Bronchial epithelial cell (primary cell): ENCODE measurements at regions not wholly inside any gene's neighbourhood (a gene's known extent, or its start where the extent isn't known, plus 50 kb on each side); places are given as distances from the start of the nearest gene placed in this dataset.

Experiments
- DNase-seq: peaks from one replicate; pipeline ENCODE4 v3.0.0-alpha.2; 2010; ENCODE audit warnings: low read depth
- FAIRE-seq: peaks from 2 replicates; lab custom pipeline; 2011; peaks lifted over from hg19 to GRCh38; lab: Jason Lieb, UNC
- H3K27me3 ChIP-seq: 2 replicates; pipeline ENCODE4 v1.5.1; 2011; ENCODE audit warnings: low read length; ENCODE audit not compliant: control insufficient read depth, insufficient read depth
- H3K36me3 ChIP-seq: 2 replicates; pipeline ENCODE4 v1.5.1; 2011; ENCODE audit warnings: low read length; ENCODE audit not compliant: control insufficient read depth, insufficient read depth
- H3K4me3 ChIP-seq: 2 replicates; pipeline ENCODE4 v1.5.1; 2011; ENCODE audit warnings: mild to moderate bottlenecking, low read depth, low read length, control low read depth
- TF ChIP-seq, protein P1 (sequence below): IDR thresholded peaks from 2 replicates; pipeline ENCODE4 v1.5.1; 2011; ENCODE audit warnings: mild to moderate bottlenecking, moderate library complexity, low read length, control low read depth, inconsistent platforms; ENCODE audit not compliant: insufficient read depth, severe bottlenecking

DNA sequence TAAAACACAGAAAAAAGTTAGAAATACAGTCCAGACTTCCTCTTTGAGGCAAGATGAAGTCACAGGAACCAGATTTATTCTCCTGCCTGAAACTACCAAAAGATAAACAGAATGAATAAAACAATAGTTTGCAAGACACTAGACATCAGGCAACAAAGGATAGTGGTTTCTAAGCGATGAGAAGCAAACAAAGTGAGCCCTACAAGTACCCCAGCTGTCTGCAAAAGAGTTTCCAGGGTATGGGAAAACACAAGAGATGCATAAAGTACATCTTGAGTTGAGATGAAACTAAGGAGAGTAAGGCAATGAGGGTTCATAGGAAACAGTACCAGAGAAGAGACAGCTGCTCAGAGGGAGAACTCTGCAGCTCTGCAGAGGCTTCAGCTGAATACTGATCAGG lies 83.3 kb upstream of the COL24A1 start:
- TF ChIP-seq, protein P1, sequence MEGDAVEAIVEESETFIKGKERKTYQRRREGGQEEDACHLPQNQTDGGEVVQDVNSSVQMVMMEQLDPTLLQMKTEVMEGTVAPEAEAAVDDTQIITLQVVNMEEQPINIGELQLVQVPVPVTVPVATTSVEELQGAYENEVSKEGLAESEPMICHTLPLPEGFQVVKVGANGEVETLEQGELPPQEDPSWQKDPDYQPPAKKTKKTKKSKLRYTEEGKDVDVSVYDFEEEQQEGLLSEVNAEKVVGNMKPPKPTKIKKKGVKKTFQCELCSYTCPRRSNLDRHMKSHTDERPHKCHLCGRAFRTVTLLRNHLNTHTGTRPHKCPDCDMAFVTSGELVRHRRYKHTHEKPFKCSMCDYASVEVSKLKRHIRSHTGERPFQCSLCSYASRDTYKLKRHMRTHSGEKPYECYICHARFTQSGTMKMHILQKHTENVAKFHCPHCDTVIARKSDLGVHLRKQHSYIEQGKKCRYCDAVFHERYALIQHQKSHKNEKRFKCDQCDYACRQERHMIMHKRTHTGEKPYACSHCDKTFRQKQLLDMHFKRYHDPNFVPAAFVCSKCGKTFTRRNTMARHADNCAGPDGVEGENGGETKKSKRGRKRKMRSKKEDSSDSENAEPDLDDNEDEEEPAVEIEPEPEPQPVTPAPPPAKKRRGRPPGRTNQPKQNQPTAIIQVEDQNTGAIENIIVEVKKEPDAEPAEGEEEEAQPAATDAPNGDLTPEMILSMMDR, result no peak
- Histone ChIP-seq H3K36me3 (no peaks in the 10 kb centered on the region), H3K4me3 (no peak overlapping the region), H3K27me3 (no peaks in the 10 kb centered on the region)
- DNase-seq, result no peak
- FAIRE-seq, result no peak

DNA sequence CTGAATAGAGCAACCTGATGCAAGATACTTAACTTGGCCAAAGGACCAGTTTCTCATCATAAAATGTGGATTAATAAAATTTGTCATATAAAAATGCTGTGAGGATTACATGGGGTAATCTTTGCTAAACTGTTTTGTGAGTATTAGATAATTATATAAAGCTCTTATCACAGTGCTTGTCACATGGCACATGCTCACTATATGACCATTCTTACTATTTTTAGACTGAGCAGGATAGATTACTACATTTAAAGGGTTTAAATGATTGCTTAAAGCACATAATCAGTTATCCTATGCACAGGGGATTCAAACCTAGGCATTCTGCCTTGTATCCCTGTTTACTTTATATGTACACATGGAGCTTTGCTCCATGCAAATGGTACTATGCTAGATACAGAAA lies 82.9 kb upstream of the COL24A1 start:
- TF ChIP-seq, protein P1, result no peak
- FAIRE-seq, result no peak
- no peaks in the 10 kb centered on the region for H3K36me3 ChIP-seq
- no peaks in the 10 kb centered on the region for H3K27me3 ChIP-seq
- DNase-seq, result no peak
- H3K4me3 ChIP-seq, result no peak overlapping the region

DNA sequence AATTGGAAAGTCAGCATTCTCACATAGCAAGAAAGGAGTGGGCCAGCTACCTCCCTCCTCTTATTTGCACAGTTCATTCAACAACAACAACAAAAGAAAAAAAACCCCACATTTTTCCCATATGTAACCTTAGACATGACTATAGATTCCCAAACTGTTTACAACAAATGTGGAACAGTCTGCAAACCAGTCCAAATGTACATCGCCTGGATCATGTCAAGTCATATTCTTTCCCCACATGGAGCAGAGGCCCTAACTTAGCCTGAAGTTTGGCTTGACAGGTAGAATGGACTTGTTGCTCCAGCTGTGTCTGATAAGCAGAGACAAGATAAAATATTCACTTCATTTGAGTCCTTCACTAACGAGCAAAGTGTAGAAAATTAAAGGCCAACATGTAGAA lies 81.7 kb upstream of the COL24A1 start:
- no peaks in the 10 kb centered on the region for H3K36me3 ChIP-seq
- DNase-seq (no peak), FAIRE-seq (peak; percentile 36)
- TF ChIP-seq, protein P1, result no peak
- no peak overlapping the region for H3K4me3 ChIP-seq
- H3K27me3 ChIP-seq, result no peaks in the 10 kb centered on the region

DNA sequence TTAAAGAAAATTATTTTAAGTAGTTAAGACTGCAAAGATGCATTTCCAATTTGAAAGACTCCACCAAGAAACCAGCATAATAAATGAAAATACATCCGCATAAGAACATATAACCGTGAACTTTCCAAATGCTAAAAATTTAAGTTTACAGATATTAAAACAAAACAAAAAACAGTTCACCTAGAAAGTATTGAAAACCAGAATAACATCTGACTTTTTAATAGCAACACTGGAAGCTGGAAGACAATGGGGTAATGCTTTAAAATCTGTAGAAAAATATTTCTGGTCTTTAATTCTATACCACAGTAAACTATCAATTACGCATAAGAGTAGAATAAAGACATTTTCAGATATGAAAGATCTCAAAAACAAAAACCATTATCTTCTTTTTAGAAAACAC lies 79.3 kb upstream of the COL24A1 start:
- TF ChIP-seq, protein P1, result no peak
- Histone ChIP-seq H3K27me3 (no peaks in the 10 kb centered on the region), H3K36me3 (no peaks in the 10 kb centered on the region), H3K4me3 (no peak overlapping the region)
- no peak for DNase-seq
- no peak for FAIRE-seq

DNA sequence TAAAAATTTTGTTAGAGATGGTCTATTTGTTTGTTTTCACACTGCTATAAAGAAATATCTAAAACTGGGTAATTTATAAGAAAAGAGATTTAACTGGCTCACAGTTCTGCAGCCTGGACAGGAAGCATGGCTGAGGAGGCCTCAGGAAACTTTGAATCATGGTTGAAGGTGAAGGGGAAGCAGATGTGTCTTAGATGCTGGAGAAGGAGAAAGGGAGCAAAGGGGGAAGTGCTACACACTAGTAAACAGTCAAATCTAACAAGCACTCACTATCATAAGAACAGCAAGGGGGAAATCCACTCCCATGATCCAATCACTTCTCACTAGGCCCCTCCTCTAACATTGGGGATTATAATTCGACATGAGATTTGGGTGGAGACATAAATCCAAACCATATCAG lies 76.8 kb upstream of the COL24A1 start:
- DNase-seq (no peak), FAIRE-seq (no peak)
- TF ChIP-seq, protein P1, result no peak
- Histone ChIP-seq H3K4me3 (no peak overlapping the region), H3K36me3 (no peaks in the 10 kb centered on the region), H3K27me3 (no peaks in the 10 kb centered on the region)

DNA sequence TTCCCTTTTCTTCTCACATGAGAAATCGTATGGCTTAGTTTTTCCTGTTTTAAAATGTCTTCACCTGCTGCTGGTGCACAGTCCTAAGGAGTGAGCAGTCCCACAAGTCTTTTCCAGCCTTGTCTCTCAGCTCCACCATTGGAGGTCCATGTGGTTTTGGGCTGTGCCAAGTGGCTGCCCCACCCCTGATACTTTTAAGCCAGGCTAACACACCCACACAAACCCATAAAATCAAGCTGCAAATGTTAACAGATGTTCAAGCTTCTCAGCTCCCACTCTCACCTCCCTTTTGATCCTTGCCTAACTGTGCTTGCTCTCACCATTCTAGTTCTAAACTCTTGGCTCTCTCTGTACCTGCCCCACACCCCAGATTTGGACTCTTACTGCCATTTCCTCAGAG lies 74.5 kb upstream of the COL24A1 start:
- FAIRE-seq (no peak), DNase-seq (no peak)
- Histone ChIP-seq H3K36me3 (no peaks in the 10 kb centered on the region), H3K27me3 (no peaks in the 10 kb centered on the region), H3K4me3 (no peak overlapping the region)
- TF ChIP-seq, protein P1, result no peak
